Neural crest cell (in vitro differentiated cells): ENCODE measurements at regions not wholly inside any gene's neighbourhood (a gene's known extent, or its start where the extent isn't known, plus 50 kb on each side); places are given as distances from the start of the nearest gene placed in this dataset.
"Not testable (repeated sequence)": the region's sequence is repeated elsewhere in the genome, so short reads cannot be mapped to it uniquely, and the experiment has no call there.

Experiments
- DNase-seq: peaks from one replicate; pipeline ENCODE4 v3.0.0; 2021; ENCODE audit warnings: low read depth, mixed read lengths, low spot score
- H3K27ac Mint-ChIP-seq: one replicate; pipeline ENCODE4 v1.8.0; 2021; ENCODE audit warnings: mild to moderate bottlenecking, mixed read lengths; ENCODE audit not compliant: unreplicated experiment
- H3K27me3 Mint-ChIP-seq: 2 replicates; pipeline ENCODE4 v1.8.0; 2021; ENCODE audit warnings: low read depth, mild to moderate bottlenecking, mixed read lengths
- H3K36me3 Mint-ChIP-seq: 2 replicates; pipeline ENCODE4 v1.8.0; 2021; ENCODE audit warnings: low read depth, mild to moderate bottlenecking, mixed read lengths
- H3K4me1 Mint-ChIP-seq: 2 replicates; pipeline ENCODE4 v1.8.0; 2021; ENCODE audit warnings: mixed read lengths
- H3K4me3 Mint-ChIP-seq: one replicate; pipeline ENCODE4 v1.8.0; 2021; ENCODE audit warnings: mild to moderate bottlenecking, mixed read lengths
- H3K9me3 Mint-ChIP-seq: 2 replicates; pipeline ENCODE4 v1.8.0; 2021; ENCODE audit warnings: mixed read lengths
- TF ChIP-seq, protein P1 (sequence below): fragments of 200-600 bp; sonication (generic); conservative IDR thresholded peaks from 2 replicates; pipeline ENCODE4 v1.5.0; 2021; ENCODE audit warnings: antibody characterized with exemption, mild to moderate bottlenecking

GRCh38 chr9:90502134-90502533, 140.5 kb downstream of the DIRAS2 start:
- H3K27ac Mint-ChIP-seq: peak overlapping the region; percentile 76
- peaks cover 8% of the 10 kb centered on the region for H3K4me1 Mint-ChIP-seq
- H3K4me3 Mint-ChIP-seq: no peak overlapping the region
- no peaks in the 10 kb centered on the region for H3K36me3 Mint-ChIP-seq
- no peaks in the 10 kb centered on the region for H3K27me3 Mint-ChIP-seq
- peaks cover 5% of the 10 kb centered on the region for H3K9me3 Mint-ChIP-seq
- TF ChIP-seq, protein P1, sequence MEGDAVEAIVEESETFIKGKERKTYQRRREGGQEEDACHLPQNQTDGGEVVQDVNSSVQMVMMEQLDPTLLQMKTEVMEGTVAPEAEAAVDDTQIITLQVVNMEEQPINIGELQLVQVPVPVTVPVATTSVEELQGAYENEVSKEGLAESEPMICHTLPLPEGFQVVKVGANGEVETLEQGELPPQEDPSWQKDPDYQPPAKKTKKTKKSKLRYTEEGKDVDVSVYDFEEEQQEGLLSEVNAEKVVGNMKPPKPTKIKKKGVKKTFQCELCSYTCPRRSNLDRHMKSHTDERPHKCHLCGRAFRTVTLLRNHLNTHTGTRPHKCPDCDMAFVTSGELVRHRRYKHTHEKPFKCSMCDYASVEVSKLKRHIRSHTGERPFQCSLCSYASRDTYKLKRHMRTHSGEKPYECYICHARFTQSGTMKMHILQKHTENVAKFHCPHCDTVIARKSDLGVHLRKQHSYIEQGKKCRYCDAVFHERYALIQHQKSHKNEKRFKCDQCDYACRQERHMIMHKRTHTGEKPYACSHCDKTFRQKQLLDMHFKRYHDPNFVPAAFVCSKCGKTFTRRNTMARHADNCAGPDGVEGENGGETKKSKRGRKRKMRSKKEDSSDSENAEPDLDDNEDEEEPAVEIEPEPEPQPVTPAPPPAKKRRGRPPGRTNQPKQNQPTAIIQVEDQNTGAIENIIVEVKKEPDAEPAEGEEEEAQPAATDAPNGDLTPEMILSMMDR: no peak
- no peak for DNase-seq

DNA sequence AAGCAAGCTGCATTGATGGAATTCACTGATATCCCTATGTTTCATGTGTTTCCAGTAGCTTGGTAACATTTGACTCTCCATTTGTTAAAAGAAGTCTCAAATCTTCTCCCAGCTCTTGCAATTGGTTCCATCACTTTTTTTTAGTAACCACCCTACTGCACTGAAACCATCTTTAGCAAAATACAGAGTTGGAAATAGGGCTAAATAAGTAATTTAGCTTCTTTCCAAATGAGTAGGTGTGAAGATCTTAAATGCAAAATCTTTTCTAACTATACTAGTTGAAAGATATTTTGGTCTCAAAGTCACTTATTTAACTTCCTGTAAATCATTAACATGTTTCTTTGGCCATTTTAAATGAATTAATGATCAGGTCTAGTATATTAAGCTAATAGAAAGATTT, 138.1 kb downstream of the DIRAS2 start:
- H3K36me3 Mint-ChIP-seq: no peaks in the 10 kb centered on the region
- no peak overlapping the region for H3K4me3 Mint-ChIP-seq
- peaks cover 5% of the 10 kb centered on the region for H3K9me3 Mint-ChIP-seq
- DNase-seq: no peak
- H3K27me3 Mint-ChIP-seq: no peaks in the 10 kb centered on the region
- no peak overlapping the region for H3K27ac Mint-ChIP-seq
- peaks cover 8% of the 10 kb centered on the region for H3K4me1 Mint-ChIP-seq
- TF ChIP-seq, protein P1: no peak

GRCh38 chr9:90505695-90506094, 136.9 kb downstream of the DIRAS2 start:
- H3K27ac Mint-ChIP-seq: no peak overlapping the region
- peaks cover 8% of the 10 kb centered on the region for H3K4me1 Mint-ChIP-seq
- DNase-seq: no peak
- no peaks in the 10 kb centered on the region for H3K27me3 Mint-ChIP-seq
- TF ChIP-seq, protein P1: no peak
- H3K9me3 Mint-ChIP-seq: peaks cover 8% of the 10 kb centered on the region
- no peaks in the 10 kb centered on the region for H3K36me3 Mint-ChIP-seq
- no peak overlapping the region for H3K4me3 Mint-ChIP-seq

DNA sequence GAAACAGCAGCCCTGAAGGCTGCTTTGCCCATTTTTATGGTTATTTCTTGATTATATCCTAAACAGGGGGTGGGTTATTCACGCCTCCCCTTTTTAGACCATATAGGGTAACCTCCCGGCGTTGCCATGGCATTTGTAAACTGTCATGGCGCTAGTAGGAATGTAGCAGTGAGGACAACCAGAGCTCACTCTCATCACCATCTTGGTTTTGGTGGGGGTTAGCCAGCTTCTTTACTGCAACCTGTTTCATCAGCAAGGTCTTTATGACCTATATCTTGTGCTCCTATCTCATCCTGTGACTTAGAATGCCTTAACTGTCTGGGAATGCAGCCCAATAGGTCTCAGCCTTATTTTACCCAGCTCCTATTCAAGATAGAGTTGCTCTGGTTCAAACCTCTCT, 136.2 kb downstream of the DIRAS2 start:
- H3K4me3 Mint-ChIP-seq, H3K9me3 Mint-ChIP-seq, DNase-seq, H3K4me1 Mint-ChIP-seq, H3K27me3 Mint-ChIP-seq, H3K36me3 Mint-ChIP-seq, H3K27ac Mint-ChIP-seq: not testable (repeated sequence)

DNA sequence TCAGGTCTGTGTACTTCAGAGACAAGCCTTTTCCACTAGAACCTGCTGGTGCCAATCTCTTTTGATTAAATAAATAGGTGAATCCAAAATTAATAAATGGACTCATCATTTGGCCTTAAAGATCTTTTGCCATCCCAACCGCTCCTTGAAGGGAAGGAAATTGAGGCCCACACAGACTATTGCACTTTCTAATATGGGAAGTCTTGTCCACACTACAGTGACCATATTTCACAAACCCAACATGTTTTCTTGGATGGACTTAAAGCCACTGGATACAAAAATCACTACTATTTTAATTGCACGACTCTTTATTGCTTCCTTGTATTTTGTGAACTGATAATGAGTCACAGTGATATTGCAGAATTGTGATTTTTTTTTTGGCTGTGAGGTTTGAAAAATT, 135.0 kb downstream of the DIRAS2 start:
- H3K27me3 Mint-ChIP-seq: no peaks in the 10 kb centered on the region
- H3K4me1 Mint-ChIP-seq: no peaks in the 10 kb centered on the region

DNA sequence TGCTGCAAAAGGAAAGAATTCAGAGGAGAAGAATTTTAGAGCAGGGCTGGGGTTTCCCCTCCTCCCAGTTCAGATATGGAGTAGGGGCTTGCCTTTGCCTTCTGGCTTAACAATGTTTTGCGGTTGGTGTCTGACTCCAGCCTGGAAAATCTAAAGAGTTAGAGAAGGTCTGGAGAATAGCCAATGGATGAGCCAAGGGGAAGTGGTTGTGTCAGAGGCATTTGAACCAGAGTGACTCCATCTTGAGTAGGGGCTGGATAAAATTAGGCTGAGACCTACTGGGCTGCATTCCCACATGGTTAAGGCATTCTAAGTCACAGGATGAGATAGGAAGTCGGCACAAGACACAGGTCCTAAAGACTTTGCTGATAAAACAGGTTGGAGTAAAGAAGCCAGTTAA, 133.7 kb downstream of the DIRAS2 start:
- H3K4me3 Mint-ChIP-seq: no peak overlapping the region
- TF ChIP-seq, protein P1: no peak
- peaks cover 5% of the 10 kb centered on the region for H3K9me3 Mint-ChIP-seq
- H3K27ac Mint-ChIP-seq: peak overlapping the region; percentile 45
- DNase-seq: no peak
- H3K36me3 Mint-ChIP-seq: no peaks in the 10 kb centered on the region
- no peaks in the 10 kb centered on the region for H3K27me3 Mint-ChIP-seq
- H3K4me1 Mint-ChIP-seq: peaks cover under 1% of the 10 kb centered on the region

More for the DNA sequence above, 135.0 kb downstream of the DIRAS2 start:
- no peak overlapping the region for H3K27ac Mint-ChIP-seq
- H3K9me3 Mint-ChIP-seq: peaks cover 8% of the 10 kb centered on the region
- DNase-seq: no peak
- H3K4me3 Mint-ChIP-seq: no peak overlapping the region
- no peaks in the 10 kb centered on the region for H3K36me3 Mint-ChIP-seq
- TF ChIP-seq, protein P1: no peak
